Endodermal cell (in vitro differentiated cells): ENCODE measurements at regions not wholly inside any gene's neighbourhood (a gene's known extent, or its start where the extent isn't known, plus 50 kb on each side); places are given as distances from the start of the nearest gene placed in this dataset.
A peak's percentile ranks its signal among the peaks of the same experiment; 100 is the strongest.

Source experiments
- DNase-seq: peaks from one replicate; pipeline ENCODE4 v3.0.0-alpha.2; 2017
- H3K27ac ChIP-seq: 2 replicates; pipeline ENCODE4 v1.5.1; 2013; ENCODE audit warnings: mild to moderate bottlenecking, low read depth, low read length, moderate library complexity
- H3K27me3 ChIP-seq: 2 replicates; pipeline ENCODE4 v1.6.1; 2013; ENCODE audit warnings: mild to moderate bottlenecking, low read length, moderate library complexity; ENCODE audit not compliant: insufficient read depth, control insufficient read depth, poor library complexity, severe bottlenecking
- H3K36me3 ChIP-seq: 2 replicates; pipeline ENCODE4 v1.7.0; 2013; ENCODE audit warnings: mild to moderate bottlenecking, low read length, moderate library complexity; ENCODE audit not compliant: control insufficient read depth, insufficient read depth
- H3K4me1 ChIP-seq: one replicate; pipeline ENCODE4 v1.7.0; 2013; ENCODE audit warnings: low read length; ENCODE audit not compliant: control insufficient read depth, insufficient read depth
- H3K4me3 ChIP-seq: 2 replicates; pipeline ENCODE4 v1.5.1; 2013; ENCODE audit warnings: mild to moderate bottlenecking, low read length, moderate library complexity
- H3K9ac ChIP-seq: 2 replicates; pipeline ENCODE4 v1.6.1; 2013; ENCODE audit warnings: mild to moderate bottlenecking, low read length, moderate library complexity; ENCODE audit not compliant: poor library complexity, severe bottlenecking; ENCODE audit errors: extremely low read depth
- H3K9me3 ChIP-seq: 2 replicates; pipeline ENCODE4 v1.6.1; 2013; ENCODE audit warnings: mild to moderate bottlenecking, low read length, moderate library complexity; ENCODE audit not compliant: control insufficient read depth
- H3K27ac Mint-ChIP-seq: 2 replicates; pipeline ENCODE4 v1.8.0; 2020; ENCODE audit warnings: mixed read lengths
- H3K27me3 Mint-ChIP-seq: 2 replicates; pipeline ENCODE4 v1.8.0; 2021; ENCODE audit warnings: mild to moderate bottlenecking, mixed read lengths; ENCODE audit not compliant: insufficient read depth
- H3K36me3 Mint-ChIP-seq: 2 replicates; pipeline ENCODE4 v1.8.0; 2020; ENCODE audit warnings: low read depth, mixed read lengths
- H3K4me1 Mint-ChIP-seq: 2 replicates; pipeline ENCODE4 v1.8.0; 2020; ENCODE audit warnings: mixed read lengths
- H3K4me3 Mint-ChIP-seq: 2 replicates; pipeline ENCODE4 v1.8.0; 2020; ENCODE audit warnings: mild to moderate bottlenecking, moderate library complexity, mixed read lengths
- H3K9me3 Mint-ChIP-seq: 2 replicates; pipeline ENCODE4 v1.8.0; 2020; ENCODE audit warnings: mild to moderate bottlenecking, mixed read lengths
- CTCF ChIP-seq: fragments of 200-600 bp; sonication (generic); conservative IDR thresholded peaks from 2 replicates; pipeline ENCODE4 v1.5.0; 2021; ENCODE audit warnings: antibody characterized with exemption, mild to moderate bottlenecking
- WGBS, 2 experiments: methylation state at CpG; one replicate each; pipeline versions ENCODE4 v1.1.5 to v1.1.7; 2013; ENCODE audit warnings: missing lambda C conversion rate in 2 of 2, mixed read lengths in 1 of 2; ENCODE audit not compliant: insufficient coverage in 1 of 2, insufficient read length in 1 of 2; 5-methylcytosine and 5-hydroxymethylcytosine counted together

GRCh38 chr5:123879071-123879470, 367.1 kb downstream of the CSNK1G3 start:
- H3K27me3 ChIP-seq = no peaks in the 10 kb centered on the region
- no peak overlapping the region for H3K4me3 ChIP-seq
- H3K4me3 Mint-ChIP-seq = no peak overlapping the region
- peaks cover 12% of the 10 kb centered on the region for H3K4me1 ChIP-seq
- no peak for TF ChIP-seq CTCF
- H3K36me3 ChIP-seq = no peaks in the 10 kb centered on the region
- H3K9me3 Mint-ChIP-seq = no peaks in the 10 kb centered on the region
- no peaks in the 10 kb centered on the region for H3K9me3 ChIP-seq
- no peak overlapping the region for H3K27ac ChIP-seq
- peak overlapping the region; percentile 6 for H3K27ac Mint-ChIP-seq
- H3K27me3 Mint-ChIP-seq = no peaks in the 10 kb centered on the region
- H3K36me3 Mint-ChIP-seq = no peaks in the 10 kb centered on the region
- peak; percentile 72 for DNase-seq
- H3K4me1 Mint-ChIP-seq = peaks cover 48% of the 10 kb centered on the region
- no peak overlapping the region for H3K9ac ChIP-seq
- 40 to 77% methylated on average over 1 to 4 of the region's 4 CpGs for WGBS, 2 experiments

GRCh38 chr5:123876276-123876790, 364.4 kb downstream of the CSNK1G3 start:
- H3K27me3 Mint-ChIP-seq = no peaks in the 10 kb centered on the region
- H3K27me3 ChIP-seq = no peaks in the 10 kb centered on the region
- no peak overlapping the region for H3K4me3 Mint-ChIP-seq
- WGBS, 2 experiments = 38 to 46% methylated on average over 4 of the region's 4 CpGs
- no peaks in the 10 kb centered on the region for H3K36me3 ChIP-seq
- H3K27ac ChIP-seq = peak overlapping the region; percentile 90
- peaks cover 48% of the 10 kb centered on the region for H3K4me1 Mint-ChIP-seq
- H3K4me1 ChIP-seq = peaks cover 9% of the 10 kb centered on the region
- H3K9ac ChIP-seq = no peak overlapping the region
- H3K27ac Mint-ChIP-seq = peak overlapping the region; percentile 93
- peak; percentile 55 for DNase-seq
- H3K9me3 Mint-ChIP-seq = no peaks in the 10 kb centered on the region
- H3K4me3 ChIP-seq = peak overlapping the region; percentile 74
- no peaks in the 10 kb centered on the region for H3K9me3 ChIP-seq
- H3K36me3 Mint-ChIP-seq = no peaks in the 10 kb centered on the region
- no peak for TF ChIP-seq CTCF

GRCh38 chr5:123875561-123876275, 363.7 kb downstream of the CSNK1G3 start:
- peak overlapping the region; percentile 90 for H3K27ac ChIP-seq
- H3K36me3 ChIP-seq = no peaks in the 10 kb centered on the region
- 5 to 16% methylated on average over 6 to 7 of the region's 7 CpGs for WGBS, 2 experiments
- Mint-ChIP-seq H3K27ac (peak overlapping the region; percentile 93), H3K4me1 (peaks cover 47% of the 10 kb centered on the region), H3K36me3 (no peaks in the 10 kb centered on the region), H3K9me3 (no peaks in the 10 kb centered on the region), H3K27me3 (no peaks in the 10 kb centered on the region), H3K4me3 (peak overlapping the region; percentile 45)
- H3K4me1 ChIP-seq = peaks cover 9% of the 10 kb centered on the region
- H3K4me3 ChIP-seq = peak overlapping the region; percentile 74
- H3K9ac ChIP-seq = peak overlapping the region; percentile 41
- no peaks in the 10 kb centered on the region for H3K9me3 ChIP-seq
- no peaks in the 10 kb centered on the region for H3K27me3 ChIP-seq
- DNase-seq = peak; percentile 89
- peak; percentile 32 for TF ChIP-seq CTCF
